Loucy (cell line): ENCODE measurements at regions not wholly inside any gene's neighbourhood (a gene's known extent, or its start where the extent isn't known, plus 50 kb on each side); places are given as distances from the start of the nearest gene placed in this dataset.

ENCODE experiments used
- H2AFZ ChIP-seq: fragments of 200-600 bp; sonication (generic); 2 replicates; pipeline ENCODE4 v1.6.0; 2016; ENCODE audit warnings: antibody characterized with exemption, mild to moderate bottlenecking, low read length, moderate library complexity
- H3F3A ChIP-seq: fragments of 200-600 bp; 2 replicates; pipeline ENCODE4 v1.6.0; 2016; ENCODE audit warnings: antibody characterized with exemption, low read depth, mild to moderate bottlenecking
- H3K27me3 ChIP-seq: fragments of 200-600 bp; sonication (generic); 2 replicates; pipeline ENCODE4 v1.6.1; 2014; ENCODE audit warnings: low read length, mild to moderate bottlenecking; ENCODE audit not compliant: insufficient read depth, poor library complexity, severe bottlenecking
- H3K36me3 ChIP-seq: fragments of 200-600 bp; sonication (generic); 2 replicates; pipeline ENCODE4 v1.6.1; 2016; ENCODE audit warnings: low read length; ENCODE audit not compliant: insufficient read depth
- H3K4me1 ChIP-seq: fragments of 200-600 bp; sonication (generic); 2 replicates; pipeline ENCODE4 v1.5.1; 2014; ENCODE audit warnings: low read length, mild to moderate bottlenecking; ENCODE audit not compliant: insufficient read depth, poor library complexity, severe bottlenecking
- H3K4me2 ChIP-seq: fragments of 200-600 bp; sonication (generic); 2 replicates; pipeline ENCODE4 v1.6.0; 2014; ENCODE audit warnings: antibody characterized with exemption, low read length, low read depth, mild to moderate bottlenecking; ENCODE audit not compliant: poor library complexity, severe bottlenecking
- H3K4me3 ChIP-seq: fragments of 200-600 bp; sonication (generic); 2 replicates; pipeline ENCODE4 v1.5.1; 2014; ENCODE audit warnings: low read length, mild to moderate bottlenecking, mixed read lengths; ENCODE audit not compliant: poor library complexity, severe bottlenecking
- H3K79me2 ChIP-seq: fragments of 200-600 bp; sonication (generic); 2 replicates; pipeline ENCODE4 v1.6.1; 2014; ENCODE audit warnings: low read length; ENCODE audit not compliant: insufficient read depth
- H3K9ac ChIP-seq: fragments of 200-600 bp; sonication (generic); 2 replicates; pipeline ENCODE4 v1.6.0; 2014; ENCODE audit warnings: mild to moderate bottlenecking, low read depth, low read length, moderate library complexity; ENCODE audit not compliant: poor library complexity, severe bottlenecking
- H3K9me2 ChIP-seq: fragments of 200-600 bp; sonication (generic); replicated peaks from 2 replicates; pipeline ENCODE4 v1.6.1; 2016; ENCODE audit warnings: low read depth, low read length, mixed read lengths
- H3K9me3 ChIP-seq: fragments of 200-600 bp; sonication (generic); 2 replicates; pipeline ENCODE4 v1.6.1; 2014; ENCODE audit warnings: mild to moderate bottlenecking, antibody characterized with exemption, low read length, low read depth; ENCODE audit not compliant: insufficient read depth
- H4K20me1 ChIP-seq: fragments of 200-600 bp; sonication (generic); 2 replicates; pipeline ENCODE4 v1.6.0; 2014; ENCODE audit warnings: antibody characterized with exemption, low read length, mild to moderate bottlenecking; ENCODE audit not compliant: insufficient read depth, poor library complexity, severe bottlenecking
- CTCF ChIP-seq: fragments of 200-600 bp; sonication (generic); conservative IDR thresholded peaks from 2 replicates; pipeline ENCODE4 v1.5.1; 2014; ENCODE audit warnings: mild to moderate bottlenecking, antibody characterized with exemption, low read length
- EZH2phosphoT487 ChIP-seq: fragments of 200-600 bp; IDR thresholded peaks from 2 replicates; pipeline ENCODE4 v1.6.1; 2018; ENCODE audit warnings: antibody characterized with exemption, mild to moderate bottlenecking, moderate library complexity, borderline replicate concordance

- Histone ChIP-seq H3K27me3 (no peaks in the 10 kb centered on the region), H3K4me1 (no peaks in the 10 kb centered on the region), H3F3A (no peaks in the 10 kb centered on the region), H3K4me3 (no peak overlapping the region), H3K36me3 (no peaks in the 10 kb centered on the region), H3K9me3 (no peaks in the 10 kb centered on the region), H3K9me2 (no peaks in the 10 kb centered on the region), H3K79me2 (no peaks in the 10 kb centered on the region), H3K4me2 (no peak overlapping the region), H4K20me1 (no peaks in the 10 kb centered on the region), H3K9ac (no peak overlapping the region), H2AFZ (no peak overlapping the region)
- TF ChIP-seq EZH2phosphoT487, result no peak
- no peak for TF ChIP-seq CTCF
Observed at GRCh38 chr12:90045559-90045958, 336.9 kb upstream of the ATP2B1 start.

DNA sequence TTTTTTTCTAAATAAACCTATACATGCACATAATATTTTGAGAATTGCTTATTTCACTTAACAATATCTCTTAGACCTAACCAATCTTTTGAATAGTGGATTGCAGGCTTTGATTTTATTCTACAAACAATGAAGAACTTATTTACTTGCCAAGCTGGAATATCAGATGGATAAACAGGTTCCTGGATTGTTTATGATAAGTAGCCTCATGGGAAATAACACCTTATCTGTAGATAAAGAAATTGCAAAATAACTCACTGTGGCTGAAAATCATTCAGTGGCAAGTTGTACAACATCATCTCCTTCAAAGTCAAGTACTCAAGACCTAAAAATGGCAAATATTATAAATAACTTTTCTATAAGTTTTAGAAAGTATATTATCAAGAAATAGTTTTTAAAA, 335.4 kb upstream of the ATP2B1 start:
- Histone ChIP-seq H3K79me2 (no peaks in the 10 kb centered on the region), H3F3A (no peaks in the 10 kb centered on the region), H4K20me1 (no peaks in the 10 kb centered on the region), H3K9ac (no peak overlapping the region), H3K4me2 (no peak overlapping the region), H3K4me1 (no peaks in the 10 kb centered on the region), H3K9me2 (no peaks in the 10 kb centered on the region), H3K36me3 (no peaks in the 10 kb centered on the region), H2AFZ (no peak overlapping the region), H3K27me3 (no peaks in the 10 kb centered on the region), H3K4me3 (no peak overlapping the region), H3K9me3 (no peaks in the 10 kb centered on the region)
- TF ChIP-seq EZH2phosphoT487 (no peak), CTCF (no peak)

DNA sequence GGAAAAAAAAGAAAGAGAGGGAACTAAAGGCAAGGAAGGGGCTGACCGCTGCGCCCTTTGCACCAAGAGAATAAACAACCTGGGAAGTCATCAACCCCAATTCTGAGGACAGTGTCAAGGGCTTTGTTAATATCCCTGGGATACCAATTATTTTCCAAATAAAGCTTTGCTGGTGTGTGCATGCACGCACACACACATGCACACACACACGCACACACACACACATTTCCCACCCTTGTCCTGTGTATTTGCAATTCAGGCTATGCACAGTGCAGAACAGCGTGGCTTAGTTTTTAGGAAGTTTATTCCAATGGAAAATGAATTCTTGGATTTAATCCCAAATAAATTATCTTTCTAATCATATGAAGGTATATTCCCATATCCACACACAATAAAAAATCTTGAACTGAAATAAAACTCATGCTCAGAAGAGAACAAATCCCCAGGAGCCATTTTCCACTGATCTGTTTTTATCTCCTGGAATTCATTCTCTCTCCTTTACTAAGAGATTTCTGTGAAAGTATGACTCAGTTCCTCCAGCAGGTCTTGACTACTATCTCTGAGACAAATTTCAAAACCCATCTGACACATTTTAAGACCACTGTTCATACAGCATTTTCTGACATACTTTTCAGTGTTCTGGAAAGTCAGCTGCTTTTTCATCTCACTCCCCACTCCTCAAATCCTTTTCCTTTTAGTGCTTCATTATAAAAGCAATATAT, 334.4 kb upstream of the ATP2B1 start:
- H3K36me3 ChIP-seq, result no peaks in the 10 kb centered on the region
- H3K4me3 ChIP-seq, result no peak overlapping the region
- H3K9me2 ChIP-seq, result no peaks in the 10 kb centered on the region
- TF ChIP-seq CTCF, result no peak
- no peak for TF ChIP-seq EZH2phosphoT487
- H3K79me2 ChIP-seq, result no peaks in the 10 kb centered on the region
- H3K4me1 ChIP-seq, result peaks cover 2% of the 10 kb centered on the region
- no peak overlapping the region for H3K9ac ChIP-seq
- no peak overlapping the region for H2AFZ ChIP-seq
- no peaks in the 10 kb centered on the region for H4K20me1 ChIP-seq
- no peaks in the 10 kb centered on the region for H3K27me3 ChIP-seq
- no peak overlapping the region for H3K4me2 ChIP-seq
- H3F3A ChIP-seq, result no peaks in the 10 kb centered on the region
- no peaks in the 10 kb centered on the region for H3K9me3 ChIP-seq
